KG1 (cell line): ENCODE measurements at regions not wholly inside any gene's neighbourhood (a gene's known extent, or its start where the extent isn't known, plus 50 kb on each side); places are given as distances from the start of the nearest gene placed in this dataset.

ENCODE experiments used
- DNase-seq: peaks from one replicate; lab custom pipeline; 2025; lab: John Stamatoyannopoulos, UW

DNA sequence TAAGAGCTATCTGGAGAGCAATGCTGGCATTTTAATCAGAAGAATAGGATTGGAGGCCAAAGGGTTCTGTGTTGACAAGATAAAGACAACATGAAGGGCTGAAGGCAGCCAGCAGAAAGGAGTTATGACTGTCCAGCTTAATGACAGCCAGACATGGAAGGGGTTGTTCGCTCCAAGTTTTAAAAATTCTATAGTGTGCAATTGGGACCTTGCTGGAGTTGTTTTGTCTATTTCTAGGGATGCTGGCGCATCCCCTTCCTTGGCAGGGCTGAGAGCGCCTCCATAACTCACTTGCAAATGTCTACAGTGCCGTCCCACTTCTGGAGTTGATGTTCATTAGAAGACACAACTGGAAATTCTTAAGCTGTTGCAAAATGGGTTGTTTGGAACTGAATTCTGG lies 200.7 kb downstream of the TLE3 start:
- no peak for DNase-seq

DNA sequence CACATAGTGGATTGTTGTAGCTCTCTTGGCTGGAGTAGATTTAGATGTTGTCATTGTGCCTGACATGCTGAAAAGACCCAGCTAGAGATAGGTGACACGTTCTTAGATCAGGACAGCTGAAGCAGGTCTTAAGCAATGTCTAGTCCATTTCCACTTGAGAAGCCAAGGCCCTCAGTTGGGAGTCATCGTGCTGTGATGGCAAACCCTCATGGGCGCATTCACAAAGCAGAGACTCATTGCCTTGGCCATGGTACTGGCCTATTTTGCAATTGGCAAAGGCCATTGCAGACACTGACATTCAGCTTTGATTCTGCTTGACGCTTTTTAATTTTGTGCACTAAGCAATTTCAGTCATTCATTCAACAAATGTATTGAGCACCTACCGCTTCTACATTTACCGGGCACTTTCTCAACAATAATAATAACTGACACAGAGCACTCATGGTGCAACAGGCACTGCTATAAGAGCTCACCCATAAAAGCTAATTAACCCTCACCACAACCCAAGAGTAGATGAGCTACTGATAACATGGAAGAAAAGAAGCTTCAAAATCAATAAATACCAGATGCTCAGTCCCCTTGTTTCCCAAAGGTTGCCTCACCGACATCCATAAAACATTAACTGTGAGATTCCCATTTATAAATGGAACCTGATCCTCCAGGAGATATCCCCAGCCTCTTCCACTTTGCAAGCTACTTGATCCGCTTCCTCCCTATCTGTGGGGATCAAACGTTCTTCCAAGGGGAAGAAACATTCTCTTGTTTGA lies 200.1 kb downstream of the TLE3 start:
- DNase-seq, result no peak

- no peak for DNase-seq
Observed at GRCh38 chr15:69898243-69898642, 199.5 kb downstream of the TLE3 start.

- no peak for DNase-seq
Observed at GRCh38 chr15:69902414-69903062, 195.2 kb downstream of the TLE3 start.

- no peak for DNase-seq
Observed at GRCh38 chr15:69903470-69904469, 193.9 kb downstream of the TLE3 start.

DNA sequence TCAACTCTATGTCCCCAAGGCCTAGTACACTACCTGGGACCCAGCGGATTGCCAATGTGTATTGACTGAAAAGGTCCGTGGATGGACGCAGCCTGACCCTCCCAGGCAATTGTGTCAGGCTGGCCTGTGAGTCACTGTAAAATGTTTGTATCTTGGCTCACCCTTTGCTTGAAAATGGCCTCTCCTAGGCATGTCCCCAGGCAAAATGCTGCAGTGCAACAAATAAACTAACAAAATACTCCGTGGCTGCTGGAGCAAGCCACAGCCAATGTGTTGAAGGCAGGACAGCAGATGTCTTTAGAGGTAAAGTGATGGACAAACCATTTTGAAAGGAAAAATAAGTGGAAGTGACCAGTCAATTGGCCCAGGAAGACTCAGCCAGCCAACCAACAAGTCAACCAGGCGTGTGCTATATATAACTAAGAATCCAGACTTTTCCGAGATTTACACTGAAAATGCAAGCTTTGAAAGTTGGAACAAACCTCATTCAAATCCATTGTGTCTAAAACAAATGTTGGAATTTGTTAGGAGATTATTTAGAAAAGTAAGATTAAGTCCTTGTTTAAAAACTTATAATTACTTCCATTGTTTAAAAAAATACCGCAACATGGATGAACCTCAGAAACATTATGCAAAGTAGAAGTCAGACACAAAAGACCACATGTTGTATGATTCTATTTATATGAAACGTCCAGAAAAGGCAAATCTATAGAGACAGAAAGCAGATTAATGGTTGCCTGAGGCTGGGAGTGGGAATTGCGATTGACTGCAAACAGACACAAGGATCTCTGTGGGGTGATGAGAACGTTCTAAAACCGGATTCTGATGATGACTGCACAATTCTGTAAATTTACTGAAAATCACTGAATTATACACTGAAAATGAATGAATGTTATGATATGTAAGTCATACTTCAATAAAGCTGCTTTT lies 191.2 kb downstream of the TLE3 start:
- DNase-seq, result no peak

DNA sequence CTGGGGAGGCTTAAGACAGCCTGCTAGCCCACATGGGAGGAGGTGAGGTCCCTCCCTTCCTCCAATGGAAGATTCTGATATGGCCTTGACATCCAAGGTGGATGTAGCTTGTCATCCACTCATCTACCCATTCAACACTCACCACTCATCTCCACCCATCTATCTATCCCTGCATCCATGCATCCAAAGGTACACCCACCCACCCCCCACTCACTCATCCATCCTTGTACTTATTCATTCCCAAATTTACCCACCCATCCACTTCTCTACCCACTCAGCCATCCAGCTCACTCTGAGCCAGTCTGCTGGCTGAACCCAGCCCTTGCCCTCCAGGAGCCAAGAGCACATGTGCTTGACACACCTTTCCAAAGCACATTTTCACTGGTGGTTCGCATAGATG lies 189.7 kb downstream of the TLE3 start:
- DNase-seq, result no peak

- no peak for DNase-seq
Observed at GRCh38 chr15:69908590-69909420, 188.9 kb downstream of the TLE3 start.

- no peak for DNase-seq
Observed at GRCh38 chr15:69909719-69910444, 187.8 kb downstream of the TLE3 start.

DNA sequence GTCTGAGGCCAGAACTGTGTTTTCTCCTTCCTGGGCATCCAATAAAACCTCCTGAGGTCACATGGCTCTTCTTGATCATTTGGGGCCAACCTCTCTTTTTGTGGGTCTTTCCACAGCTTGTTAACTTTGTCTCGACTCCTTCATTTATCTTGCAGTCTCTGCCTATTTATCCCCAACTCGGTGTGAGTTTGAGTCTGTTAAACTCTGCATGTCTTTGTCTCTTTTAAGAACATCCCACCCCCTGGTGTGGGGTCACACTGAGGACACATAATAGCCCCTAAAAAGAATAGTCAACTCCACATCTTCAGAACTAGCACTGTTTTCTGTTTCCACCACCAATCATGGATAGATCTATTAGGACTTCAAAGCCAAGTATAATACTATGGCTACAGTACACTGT lies 187.2 kb downstream of the TLE3 start:
- DNase-seq, result no peak

DNA sequence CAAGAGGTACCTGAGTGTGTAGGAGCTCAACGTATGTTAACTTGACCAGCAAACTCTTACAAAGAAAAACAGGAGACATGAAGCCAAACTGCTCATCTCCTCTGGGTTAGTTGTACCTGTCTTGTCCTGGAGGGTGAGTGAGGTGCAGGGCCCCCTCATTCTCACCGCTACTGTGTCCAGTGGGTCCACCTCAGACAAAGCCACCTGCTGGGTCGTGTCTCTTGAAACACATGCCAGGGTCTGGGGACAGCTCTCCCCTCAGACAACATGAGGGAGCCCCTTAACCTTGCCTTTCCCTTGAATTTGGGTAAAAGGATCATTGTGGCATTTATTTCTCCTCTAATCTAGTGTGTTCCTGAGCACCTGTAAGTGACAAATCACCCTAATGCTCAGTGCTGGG lies 185.6 kb downstream of the TLE3 start:
- no peak for DNase-seq

GRCh38 chr15:69914040-69914439 lies 183.7 kb downstream of the TLE3 start:
- no peak for DNase-seq

GRCh38 chr15:69914960-69915359 lies 182.8 kb downstream of the TLE3 start:
- no peak for DNase-seq

DNA sequence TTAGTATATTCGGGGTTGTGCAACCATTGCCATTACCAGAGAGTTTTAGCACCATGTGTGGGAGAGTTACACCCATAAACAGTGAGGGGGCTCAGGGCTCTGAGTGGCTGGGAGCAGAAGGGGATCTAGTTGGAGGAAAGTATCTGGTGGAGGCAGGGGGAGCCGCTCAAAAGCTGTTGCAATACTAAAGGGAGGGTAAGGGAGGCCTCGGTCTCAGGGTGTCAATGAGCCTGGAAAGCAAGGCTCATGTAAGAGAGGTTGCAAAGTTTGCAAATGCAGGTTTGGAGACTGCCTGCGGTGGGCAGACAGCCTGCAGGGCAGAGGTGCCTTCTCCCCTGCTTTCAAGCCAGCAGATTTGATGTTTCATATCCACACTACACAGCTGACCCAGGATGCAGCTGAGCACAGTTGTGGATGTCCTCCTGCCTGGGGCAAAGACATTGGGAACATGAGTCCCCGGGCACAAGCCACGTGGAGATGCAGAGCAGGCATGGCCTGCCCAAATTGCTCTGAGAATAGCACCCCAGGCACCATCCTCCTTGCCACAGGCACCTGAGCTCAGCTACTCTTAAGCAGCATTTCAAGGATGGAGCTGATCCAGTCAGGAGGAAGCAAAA lies 181.4 kb downstream of the TLE3 start:
- no peak for DNase-seq

- no peak for DNase-seq
Observed at GRCh38 chr15:69917056-69917455, 180.7 kb downstream of the TLE3 start.

DNA sequence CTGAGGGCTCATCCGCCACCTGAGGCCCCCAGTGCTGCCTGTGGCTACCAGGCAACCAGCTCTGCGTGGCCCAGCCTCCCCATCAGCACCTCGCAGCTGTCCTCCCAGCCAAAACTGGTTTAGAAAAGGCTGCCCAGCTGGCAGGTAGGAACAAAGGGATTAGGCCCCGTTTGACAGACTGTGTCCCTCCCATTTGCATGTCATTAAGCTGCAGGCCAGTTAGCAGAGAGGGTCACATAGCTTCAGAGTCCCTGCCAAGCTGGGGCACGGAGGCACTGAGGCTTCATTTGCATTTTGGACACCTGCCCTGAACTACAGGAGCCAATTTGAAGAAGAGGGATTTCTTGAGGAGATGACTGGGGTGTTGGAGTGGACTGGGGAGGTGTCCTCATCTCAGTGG lies 177.9 kb downstream of the TLE3 start:
- DNase-seq, result no peak

DNA sequence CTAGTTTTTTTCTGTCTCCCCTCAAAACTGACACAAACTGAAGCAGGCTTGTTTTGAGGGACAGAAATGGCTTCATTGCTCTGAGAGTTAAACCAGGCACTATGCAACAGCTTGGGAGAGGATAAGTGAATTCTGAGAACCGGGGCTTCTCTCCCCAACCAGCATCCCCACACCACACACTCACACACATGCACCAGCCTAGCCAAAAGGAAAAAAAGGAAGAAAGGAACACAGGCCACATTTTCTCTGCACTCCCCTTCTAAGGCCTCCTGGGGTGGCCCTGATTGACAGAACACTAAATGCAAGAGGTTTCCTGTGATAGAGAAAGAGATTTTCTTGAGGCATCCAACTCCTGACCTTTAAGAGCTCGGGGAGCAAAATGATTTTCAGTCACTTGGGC lies 177.5 kb downstream of the TLE3 start:
- DNase-seq, result no peak

DNA sequence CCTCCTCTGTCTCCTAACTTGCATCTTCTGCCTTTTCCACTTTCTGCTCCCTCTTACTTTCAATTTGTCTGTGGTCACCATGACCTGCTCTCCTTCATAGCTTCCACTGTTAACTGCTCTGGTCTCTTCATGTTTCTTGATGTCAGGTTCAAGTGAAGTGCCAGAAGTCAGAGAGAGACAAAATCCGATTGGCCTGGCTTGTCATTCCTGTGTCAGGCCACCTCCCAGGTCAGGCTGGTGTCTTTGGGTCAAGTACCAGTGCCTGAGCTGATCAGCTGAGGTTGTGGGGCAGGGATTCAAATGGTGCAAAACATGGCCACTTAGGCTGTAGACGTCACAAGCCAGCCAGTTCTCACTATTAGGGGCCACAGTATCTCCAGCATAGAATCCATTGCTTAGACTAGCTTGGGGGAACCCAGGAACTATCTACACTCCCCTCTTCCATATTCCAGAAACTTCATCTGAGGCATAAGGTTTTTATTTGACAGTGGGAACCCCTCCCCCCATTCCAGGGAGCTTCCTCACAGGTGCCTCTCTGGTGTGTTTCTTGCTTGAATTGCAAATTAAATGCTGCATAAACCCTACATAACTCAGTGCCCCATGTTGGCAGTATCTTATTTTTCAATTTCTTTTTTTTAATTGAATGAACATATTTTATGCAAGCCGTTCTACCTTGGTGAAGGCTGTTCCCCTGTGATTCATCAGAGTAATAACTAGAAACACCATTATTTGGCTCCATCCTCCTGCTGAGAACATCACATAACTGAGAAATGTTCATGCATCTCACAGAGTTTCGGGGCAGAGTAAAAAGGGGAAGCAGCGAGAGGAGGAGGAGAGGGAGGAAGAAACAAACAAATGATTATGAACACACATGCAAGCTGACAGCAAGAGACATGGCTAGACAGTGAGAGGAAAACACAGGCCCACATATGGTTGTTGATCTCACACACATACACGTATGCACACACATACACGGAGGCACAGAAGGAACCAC lies 175.8 kb downstream of the TLE3 start:
- DNase-seq, result no peak
